ENCODE measurements at regions not wholly inside any gene's neighbourhood (a gene's known extent, or its start where the extent isn't known, plus 50 kb on each side); places are given as distances from the start of the nearest gene placed in this dataset.

GRCh38 chr20:16926626-16927430 is 178.7 kb downstream of the OTOR start:
- Histone ChIP-seq H3K27ac (ENCODE audit: low read depth in 1 of 2, low read length in 1 of 2) (no peak overlapping the region), H3K4me1 (ENCODE audit: control insufficient read depth in 2 of 2, insufficient read depth in 2 of 2, low read length in 2 of 2) (no peaks in the 10 kb centered on the region), H3K27me3 (ENCODE audit: control insufficient read depth in 2 of 2, insufficient read depth in 1 of 2, low read length in 1 of 2) (no peaks in the 10 kb centered on the region), H3K9me3 (ENCODE audit: control insufficient read depth in 2 of 2, insufficient read depth in 1 of 2, low read length in 1 of 2) (no peaks in the 10 kb centered on the region), H3K4me3 (ENCODE audit: low read length in 2 of 2) (no peak overlapping the region), H3K36me3 (ENCODE audit: control insufficient read depth in 2 of 2, insufficient read depth in 2 of 2, low read length in 1 of 2) (no peaks in the 10 kb centered on the region)
- DNase-seq (ENCODE audit: low read depth in 6 of 9, low spot score in 9 of 9) = no peak
- WGBS = 93% methylated on average over 11 of the region's 11 CpGs

DNA sequence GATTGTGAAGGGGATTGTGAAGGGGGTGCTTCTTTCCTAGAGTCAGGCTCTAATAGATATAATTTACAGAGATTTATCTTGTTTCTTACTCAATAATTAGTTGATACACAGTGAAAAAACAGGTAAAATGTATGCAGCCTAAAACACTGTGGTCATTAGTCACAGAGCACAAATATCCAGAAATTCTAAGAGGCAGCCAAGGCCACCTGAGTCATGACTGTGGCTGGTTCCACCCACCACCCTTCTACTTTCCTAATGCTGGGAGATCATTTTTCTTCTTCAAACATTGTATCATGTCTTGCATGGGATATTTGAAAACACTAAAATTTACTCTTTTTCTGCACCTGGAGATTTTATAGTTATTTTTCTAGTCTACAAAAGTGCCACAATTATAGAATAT is 181.6 kb downstream of the OTOR start:
- no peaks in the 10 kb centered on the region for H3K27me3 ChIP-seq (ENCODE audit: control insufficient read depth in 2 of 2, insufficient read depth in 1 of 2, low read length in 1 of 2)
- H3K36me3 ChIP-seq (ENCODE audit: control insufficient read depth in 2 of 2, insufficient read depth in 2 of 2, low read length in 1 of 2) = no peaks in the 10 kb centered on the region
- no peak overlapping the region for H3K27ac ChIP-seq (ENCODE audit: low read depth in 1 of 2, low read length in 1 of 2)
- no peak overlapping the region for H3K4me3 ChIP-seq (ENCODE audit: low read length in 2 of 2)
- H3K9me3 ChIP-seq (ENCODE audit: control insufficient read depth in 2 of 2, insufficient read depth in 1 of 2, low read length in 1 of 2) = no peaks in the 10 kb centered on the region
- no peaks in the 10 kb centered on the region for H3K4me1 ChIP-seq (ENCODE audit: control insufficient read depth in 2 of 2, insufficient read depth in 2 of 2, low read length in 2 of 2)
- no peak for DNase-seq (ENCODE audit: low read depth in 6 of 9, low spot score in 9 of 9)

- H3K27ac ChIP-seq (ENCODE audit: low read depth in 1 of 2, low read length in 1 of 2) = no peak overlapping the region
- DNase-seq (ENCODE audit: low read depth in 6 of 9, low spot score in 9 of 9) = no peak
- no peaks in the 10 kb centered on the region for H3K4me1 ChIP-seq (ENCODE audit: control insufficient read depth in 2 of 2, insufficient read depth in 2 of 2, low read length in 2 of 2)
- H3K36me3 ChIP-seq (ENCODE audit: control insufficient read depth in 2 of 2, insufficient read depth in 2 of 2, low read length in 1 of 2) = no peaks in the 10 kb centered on the region
- WGBS = 88% methylated on average over 4 of the region's 4 CpGs
- no peaks in the 10 kb centered on the region for H3K9me3 ChIP-seq (ENCODE audit: control insufficient read depth in 2 of 2, insufficient read depth in 1 of 2, low read length in 1 of 2)
- H3K4me3 ChIP-seq (ENCODE audit: low read length in 2 of 2) = no peak overlapping the region
- no peaks in the 10 kb centered on the region for H3K27me3 ChIP-seq (ENCODE audit: control insufficient read depth in 2 of 2, insufficient read depth in 1 of 2, low read length in 1 of 2)
These were observed 182.5 kb downstream of the OTOR start for GRCh38 chr20:16930656-16931055.

DNA sequence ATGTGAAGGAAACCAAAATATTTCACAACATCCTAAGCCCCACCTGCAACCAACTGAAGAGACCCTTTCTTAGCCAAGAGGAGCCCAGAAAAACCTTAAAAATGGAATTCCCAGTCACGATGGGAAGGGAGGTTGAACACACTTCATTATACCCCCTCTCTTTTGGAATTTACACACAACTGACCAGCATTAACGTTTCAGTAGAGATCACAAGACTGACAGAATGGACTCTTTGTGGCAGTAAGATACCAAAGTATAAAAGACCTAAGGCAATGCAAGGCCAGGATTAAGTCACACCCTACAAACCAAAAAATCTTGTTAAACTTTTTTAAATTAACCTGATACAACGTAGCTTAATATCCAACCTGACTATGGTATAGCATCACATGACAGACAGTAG is 190.9 kb downstream of the OTOR start:
- no peaks in the 10 kb centered on the region for H3K9me3 ChIP-seq (ENCODE audit: control insufficient read depth in 2 of 2, insufficient read depth in 1 of 2, low read length in 1 of 2)
- no peak for DNase-seq (ENCODE audit: low read depth in 6 of 9, low spot score in 9 of 9)
- no peaks in the 10 kb centered on the region for H3K27me3 ChIP-seq (ENCODE audit: control insufficient read depth in 2 of 2, insufficient read depth in 1 of 2, low read length in 1 of 2)
- WGBS = 52% methylated on average over 3 of the region's 3 CpGs
- no peaks in the 10 kb centered on the region for H3K36me3 ChIP-seq (ENCODE audit: control insufficient read depth in 2 of 2, insufficient read depth in 2 of 2, low read length in 1 of 2)
- no peaks in the 10 kb centered on the region for H3K4me1 ChIP-seq (ENCODE audit: control insufficient read depth in 2 of 2, insufficient read depth in 2 of 2, low read length in 2 of 2)
- H3K27ac ChIP-seq (ENCODE audit: low read depth in 1 of 2, low read length in 1 of 2) = no peak overlapping the region
- no peak overlapping the region for H3K4me3 ChIP-seq (ENCODE audit: low read length in 2 of 2)

DNA sequence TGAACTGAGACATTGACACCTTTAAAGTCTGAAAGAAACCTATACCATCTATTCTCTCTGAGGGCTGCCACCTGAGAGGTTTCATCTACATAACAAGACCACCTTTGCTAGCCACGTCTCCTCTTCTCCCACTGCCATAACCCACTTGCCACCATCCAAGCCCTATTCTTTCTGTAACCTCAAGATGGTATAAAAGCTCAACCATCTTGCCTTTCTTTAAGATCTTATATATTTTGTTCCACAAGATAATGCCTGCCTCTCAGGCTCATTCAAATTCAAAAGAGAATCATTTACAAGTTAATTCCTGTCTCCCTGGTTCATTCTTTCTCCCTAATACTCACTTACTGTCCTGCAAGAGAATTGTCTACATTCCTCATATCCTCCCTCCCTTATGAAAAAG is 192.5 kb downstream of the OTOR start:
- Histone ChIP-seq H3K9me3 (ENCODE audit: control insufficient read depth in 2 of 2, insufficient read depth in 1 of 2, low read length in 1 of 2) (no peaks in the 10 kb centered on the region), H3K4me1 (ENCODE audit: control insufficient read depth in 2 of 2, insufficient read depth in 2 of 2, low read length in 2 of 2) (no peaks in the 10 kb centered on the region), H3K36me3 (ENCODE audit: control insufficient read depth in 2 of 2, insufficient read depth in 2 of 2, low read length in 1 of 2) (no peaks in the 10 kb centered on the region), H3K4me3 (ENCODE audit: low read length in 2 of 2) (no peak overlapping the region), H3K27ac (ENCODE audit: low read depth in 1 of 2, low read length in 1 of 2) (no peak overlapping the region), H3K27me3 (ENCODE audit: control insufficient read depth in 2 of 2, insufficient read depth in 1 of 2, low read length in 1 of 2) (no peaks in the 10 kb centered on the region)
- 56% methylated on average over 1 of the region's 1 CpG for WGBS
- DNase-seq (ENCODE audit: low read depth in 6 of 9, low spot score in 9 of 9) = no peak

DNA sequence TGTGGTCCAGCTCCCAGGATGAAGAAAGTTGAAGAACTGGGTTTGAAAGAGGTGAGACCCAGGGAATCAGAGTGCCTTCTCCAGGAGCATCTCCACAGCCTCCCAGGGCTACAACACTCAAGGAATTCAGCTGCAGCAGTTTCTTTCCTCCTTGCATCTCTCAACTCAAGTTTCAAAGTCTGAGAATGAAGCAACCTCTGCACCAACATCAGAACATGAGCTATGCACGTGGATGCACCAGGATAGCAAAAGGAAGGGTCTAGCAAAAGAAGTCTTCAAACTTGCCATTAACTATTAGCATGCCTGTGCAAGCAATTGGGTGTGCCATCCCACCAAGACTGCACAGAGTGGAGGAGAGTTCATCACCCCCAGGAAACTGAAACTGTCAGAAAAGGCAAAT is 193.9 kb downstream of the OTOR start:
- 56% methylated on average over 1 of the region's 1 CpG for WGBS
- Histone ChIP-seq H3K27me3 (ENCODE audit: control insufficient read depth in 2 of 2, insufficient read depth in 1 of 2, low read length in 1 of 2) (no peaks in the 10 kb centered on the region), H3K27ac (ENCODE audit: low read depth in 1 of 2, low read length in 1 of 2) (no peak overlapping the region), H3K4me1 (ENCODE audit: control insufficient read depth in 2 of 2, insufficient read depth in 2 of 2, low read length in 2 of 2) (no peaks in the 10 kb centered on the region), H3K36me3 (ENCODE audit: control insufficient read depth in 2 of 2, insufficient read depth in 2 of 2, low read length in 1 of 2) (no peaks in the 10 kb centered on the region), H3K4me3 (ENCODE audit: low read length in 2 of 2) (no peak overlapping the region), H3K9me3 (ENCODE audit: control insufficient read depth in 2 of 2, insufficient read depth in 1 of 2, low read length in 1 of 2) (no peaks in the 10 kb centered on the region)
- no peak for DNase-seq (ENCODE audit: low read depth in 6 of 9, low spot score in 9 of 9)

- Histone ChIP-seq H3K9me3 (ENCODE audit: control insufficient read depth in 2 of 2, insufficient read depth in 1 of 2, low read length in 1 of 2) (no peaks in the 10 kb centered on the region), H3K27ac (ENCODE audit: low read depth in 1 of 2, low read length in 1 of 2) (no peak overlapping the region), H3K4me1 (ENCODE audit: control insufficient read depth in 2 of 2, insufficient read depth in 2 of 2, low read length in 2 of 2) (no peaks in the 10 kb centered on the region), H3K4me3 (ENCODE audit: low read length in 2 of 2) (no peak overlapping the region), H3K27me3 (ENCODE audit: control insufficient read depth in 2 of 2, insufficient read depth in 1 of 2, low read length in 1 of 2) (no peaks in the 10 kb centered on the region), H3K36me3 (ENCODE audit: control insufficient read depth in 2 of 2, insufficient read depth in 2 of 2, low read length in 1 of 2) (no peaks in the 10 kb centered on the region)
- DNase-seq (ENCODE audit: low read depth in 6 of 9, low spot score in 9 of 9) = no peak
- 81% methylated on average over 2 of the region's 2 CpGs for WGBS
These were observed 194.6 kb downstream of the OTOR start for GRCh38 chr20:16942756-16943155.

DNA sequence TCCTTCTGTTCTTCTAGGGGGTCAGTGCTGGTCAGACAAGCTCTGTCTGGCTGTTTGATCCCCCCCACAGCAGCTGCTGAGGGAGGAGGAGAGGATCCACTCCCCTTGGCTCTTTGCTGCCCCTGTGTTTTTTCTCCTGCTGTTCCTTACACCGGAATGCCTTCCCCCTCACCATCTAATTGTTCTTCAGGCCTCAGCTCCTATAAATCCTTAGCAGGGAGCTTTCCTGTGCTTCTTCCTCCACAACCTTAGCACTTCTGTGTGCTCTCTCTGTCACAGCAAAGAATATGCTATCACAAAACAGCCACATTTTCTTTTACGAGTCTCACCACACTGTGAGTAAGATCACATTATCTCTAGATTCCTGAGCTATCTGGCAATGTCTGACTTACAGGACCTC is 196.6 kb downstream of the OTOR start:
- H3K4me1 ChIP-seq (ENCODE audit: control insufficient read depth in 2 of 2, insufficient read depth in 2 of 2, low read length in 2 of 2) = no peaks in the 10 kb centered on the region
- no peak overlapping the region for H3K4me3 ChIP-seq (ENCODE audit: low read length in 2 of 2)
- H3K27me3 ChIP-seq (ENCODE audit: control insufficient read depth in 2 of 2, insufficient read depth in 1 of 2, low read length in 1 of 2) = no peaks in the 10 kb centered on the region
- no peaks in the 10 kb centered on the region for H3K36me3 ChIP-seq (ENCODE audit: control insufficient read depth in 2 of 2, insufficient read depth in 2 of 2, low read length in 1 of 2)
- H3K27ac ChIP-seq (ENCODE audit: low read depth in 1 of 2, low read length in 1 of 2) = no peak overlapping the region
- no peak for DNase-seq (ENCODE audit: low read depth in 6 of 9, low spot score in 9 of 9)
- H3K9me3 ChIP-seq (ENCODE audit: control insufficient read depth in 2 of 2, insufficient read depth in 1 of 2, low read length in 1 of 2) = no peaks in the 10 kb centered on the region
- WGBS = 48% methylated on average over 2 of the region's 2 CpGs

DNA sequence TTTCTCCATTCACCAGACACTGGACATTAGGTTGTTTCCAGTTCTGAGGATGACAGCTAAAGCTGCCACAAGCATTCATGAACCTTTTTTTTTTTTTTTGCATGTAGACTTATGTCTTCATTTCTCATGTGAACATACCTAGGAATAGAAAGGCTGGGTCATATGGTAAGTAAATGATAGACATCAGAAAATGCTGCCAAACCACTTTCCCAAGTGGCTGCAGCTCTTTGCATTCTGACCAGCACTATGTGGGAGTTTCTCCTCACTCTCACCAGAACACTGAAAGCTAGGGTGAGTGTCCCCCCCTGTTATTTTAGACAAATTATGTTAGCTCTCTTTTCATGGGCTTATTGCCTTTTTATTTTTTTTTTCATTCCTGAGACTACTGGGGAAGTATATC is 197.5 kb downstream of the OTOR start:
- H3K36me3 ChIP-seq (ENCODE audit: control insufficient read depth in 2 of 2, insufficient read depth in 2 of 2, low read length in 1 of 2) = no peaks in the 10 kb centered on the region
- DNase-seq (ENCODE audit: low read depth in 6 of 9, low spot score in 9 of 9) = no peak
- H3K4me3 ChIP-seq (ENCODE audit: low read length in 2 of 2) = no peak overlapping the region

More for the DNA sequence above, 197.5 kb downstream of the OTOR start:
- Histone ChIP-seq H3K27ac (ENCODE audit: low read depth in 1 of 2, low read length in 1 of 2) (no peak overlapping the region), H3K27me3 (ENCODE audit: control insufficient read depth in 2 of 2, insufficient read depth in 1 of 2, low read length in 1 of 2) (no peaks in the 10 kb centered on the region), H3K4me1 (ENCODE audit: control insufficient read depth in 2 of 2, insufficient read depth in 2 of 2, low read length in 2 of 2) (no peaks in the 10 kb centered on the region), H3K9me3 (ENCODE audit: control insufficient read depth in 2 of 2, insufficient read depth in 1 of 2, low read length in 1 of 2) (no peaks in the 10 kb centered on the region)

All from thymus (tissue), 11 donors.